ENCODE measurements at regions not wholly inside any gene's neighbourhood (a gene's known extent, or its start where the extent isn't known, plus 50 kb on each side); places are given as distances from the start of the nearest gene placed in this dataset.

DNA sequence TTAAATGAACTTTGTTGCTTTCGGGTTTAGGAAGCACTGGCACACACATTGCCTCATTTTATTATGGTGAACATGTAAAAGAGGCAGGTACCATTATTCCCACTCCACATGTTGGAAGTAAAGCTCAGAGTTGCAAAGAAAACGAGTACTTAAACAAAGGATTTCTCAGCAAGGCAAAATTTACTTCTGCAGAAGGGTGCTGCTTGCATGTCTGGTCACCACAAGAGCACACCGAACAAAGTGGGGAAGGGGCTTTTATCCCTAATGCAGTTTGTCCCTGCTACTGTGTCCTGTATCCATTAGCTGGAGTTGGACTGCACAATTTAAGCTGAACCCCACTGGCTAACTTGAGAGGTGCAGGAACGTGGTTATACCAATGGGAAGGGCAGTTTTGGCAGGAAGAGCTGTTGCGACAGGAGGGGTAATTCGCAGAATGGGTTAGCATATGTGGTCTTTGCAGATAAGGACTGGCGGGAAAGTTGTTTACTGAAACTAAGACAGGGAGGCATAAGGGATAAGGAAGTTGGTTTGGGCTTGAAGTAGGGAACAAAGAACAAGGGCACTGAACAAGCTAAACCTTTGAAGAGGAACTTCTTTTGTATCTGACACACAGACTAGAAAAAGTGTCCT, 545.5 kb downstream of the UQCRFS1 start:
- TF ChIP-seq, protein P1, sequence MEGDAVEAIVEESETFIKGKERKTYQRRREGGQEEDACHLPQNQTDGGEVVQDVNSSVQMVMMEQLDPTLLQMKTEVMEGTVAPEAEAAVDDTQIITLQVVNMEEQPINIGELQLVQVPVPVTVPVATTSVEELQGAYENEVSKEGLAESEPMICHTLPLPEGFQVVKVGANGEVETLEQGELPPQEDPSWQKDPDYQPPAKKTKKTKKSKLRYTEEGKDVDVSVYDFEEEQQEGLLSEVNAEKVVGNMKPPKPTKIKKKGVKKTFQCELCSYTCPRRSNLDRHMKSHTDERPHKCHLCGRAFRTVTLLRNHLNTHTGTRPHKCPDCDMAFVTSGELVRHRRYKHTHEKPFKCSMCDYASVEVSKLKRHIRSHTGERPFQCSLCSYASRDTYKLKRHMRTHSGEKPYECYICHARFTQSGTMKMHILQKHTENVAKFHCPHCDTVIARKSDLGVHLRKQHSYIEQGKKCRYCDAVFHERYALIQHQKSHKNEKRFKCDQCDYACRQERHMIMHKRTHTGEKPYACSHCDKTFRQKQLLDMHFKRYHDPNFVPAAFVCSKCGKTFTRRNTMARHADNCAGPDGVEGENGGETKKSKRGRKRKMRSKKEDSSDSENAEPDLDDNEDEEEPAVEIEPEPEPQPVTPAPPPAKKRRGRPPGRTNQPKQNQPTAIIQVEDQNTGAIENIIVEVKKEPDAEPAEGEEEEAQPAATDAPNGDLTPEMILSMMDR (IDR thresholded peaks at IDR 0.05 in 4 of 5, conservative IDR thresholded peaks at IDR 0.05 in 1 of 5): no peak
- TF ChIP-seq POLR2A (IDR thresholded peaks at IDR 0.05): no peak

Measured in gastrocnemius medialis (tissue), 4 donors.